NCI-H345 (cell line): ENCODE measurements at regions not wholly inside any gene's neighbourhood (a gene's known extent, or its start where the extent isn't known, plus 50 kb on each side); places are given as distances from the start of the nearest gene placed in this dataset.

Source experiments
- DNase-seq: peaks from one replicate; lab custom pipeline; 2025; lab: John Stamatoyannopoulos, UW

DNA sequence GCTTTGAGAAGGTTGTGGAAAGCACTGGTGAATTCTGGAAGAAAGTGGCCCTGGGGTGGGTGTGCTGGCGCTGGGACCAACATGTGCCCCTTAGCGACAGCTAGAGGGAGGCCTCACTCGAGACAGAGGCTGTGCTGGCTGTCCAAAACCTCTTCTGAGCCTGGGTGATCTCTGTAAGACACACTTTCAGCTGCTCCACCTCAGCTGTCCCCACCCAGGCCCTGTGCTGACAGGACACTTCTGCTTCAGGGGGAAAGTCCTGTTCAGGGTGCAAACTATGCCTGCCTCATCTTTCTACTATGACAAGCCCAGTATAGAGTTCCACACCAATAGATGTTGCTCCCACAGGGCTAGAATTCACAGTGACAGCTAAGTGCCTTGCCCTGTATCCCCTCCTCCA lies 426.4 kb downstream of the MED10 start:
- DNase-seq = no peak

DNA sequence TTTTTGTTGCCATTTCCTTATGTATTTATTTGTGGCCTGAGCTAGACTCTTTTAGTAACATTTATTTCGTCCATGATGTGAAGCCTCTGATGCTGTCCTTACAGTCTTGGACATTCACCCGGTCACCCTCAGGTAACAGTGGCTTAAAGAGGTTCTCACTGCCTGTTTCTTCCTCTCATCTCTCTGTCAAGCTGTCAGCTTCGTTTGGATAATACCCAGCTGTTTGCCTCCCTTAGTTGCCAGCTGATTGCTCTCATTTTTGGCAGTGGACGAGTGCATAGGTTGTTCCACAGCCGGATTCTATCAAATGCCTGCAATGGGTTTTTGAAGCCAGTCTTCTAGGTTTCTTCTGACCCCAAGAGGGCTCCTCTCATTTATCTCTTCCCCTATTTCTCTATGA lies 427.7 kb downstream of the MED10 start:
- no peak for DNase-seq

DNA sequence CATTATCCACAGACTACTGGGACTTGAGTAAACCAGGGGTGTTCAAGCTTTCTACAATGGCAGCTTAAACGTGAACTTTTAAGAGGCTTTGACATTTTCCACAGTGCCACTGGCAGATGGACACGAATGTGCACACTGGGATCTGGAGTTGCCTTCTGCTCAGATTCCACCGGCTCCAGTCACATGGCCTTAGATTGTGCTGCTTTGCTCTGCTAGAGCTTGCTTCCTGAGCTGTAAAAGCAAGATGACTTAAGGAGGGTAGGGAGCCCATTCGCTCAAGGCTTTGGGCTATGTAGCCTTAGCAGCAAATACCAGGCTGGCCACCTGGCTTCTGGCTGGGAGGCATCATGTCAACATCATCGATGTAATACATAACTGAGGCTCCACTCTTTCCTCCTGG lies 436.9 kb downstream of the MED10 start:
- DNase-seq = no peak

DNA sequence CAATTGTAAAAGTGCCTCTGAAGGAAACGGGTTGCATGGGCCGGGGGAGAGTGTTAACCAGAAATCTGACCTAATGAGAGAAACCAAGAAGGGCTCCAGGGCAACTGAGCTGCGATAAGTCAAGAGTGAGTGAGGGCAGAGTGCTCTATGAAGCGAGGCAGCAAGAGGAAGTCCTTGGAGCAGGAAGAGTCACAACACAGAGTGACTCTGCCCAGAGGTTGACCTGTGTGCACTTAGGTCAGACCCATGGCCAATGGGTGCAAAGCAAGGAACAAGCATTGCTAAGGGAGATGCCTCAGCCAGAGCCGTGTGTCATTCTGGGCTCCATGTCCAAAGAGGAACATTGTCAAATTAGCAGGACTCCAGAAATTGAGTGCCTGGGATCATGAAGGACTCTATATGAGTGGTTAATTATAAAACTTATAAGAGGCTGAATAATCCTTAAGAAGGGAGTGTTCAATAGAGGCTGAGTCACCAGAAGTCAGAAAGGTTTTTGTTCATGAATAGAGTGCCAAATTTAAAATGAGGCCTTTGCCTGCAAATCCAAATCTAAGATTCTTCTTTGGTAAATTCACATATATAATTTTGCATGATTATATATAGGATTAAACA lies 438.5 kb downstream of the MED10 start:
- DNase-seq = no peak

DNA sequence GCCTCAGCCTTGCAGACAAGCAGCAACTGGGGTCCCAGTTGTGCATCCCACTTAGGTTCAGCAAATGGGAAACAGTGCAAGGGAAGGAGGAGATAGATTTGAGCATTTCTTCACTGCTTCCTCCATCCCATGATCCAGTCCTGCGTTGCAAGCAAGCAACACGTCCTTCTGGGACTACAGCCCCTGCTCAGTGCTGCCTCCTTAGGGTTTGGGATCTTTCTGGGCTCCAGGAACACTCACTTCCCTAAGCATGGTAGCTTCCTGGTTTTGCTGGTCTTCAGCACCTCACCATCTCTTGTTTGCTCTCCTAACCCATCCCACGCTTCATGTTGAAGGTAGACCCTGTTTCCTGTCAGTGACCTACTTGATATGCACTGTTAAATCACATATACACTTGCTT lies 444.7 kb downstream of the MED10 start:
- DNase-seq = no peak

DNA sequence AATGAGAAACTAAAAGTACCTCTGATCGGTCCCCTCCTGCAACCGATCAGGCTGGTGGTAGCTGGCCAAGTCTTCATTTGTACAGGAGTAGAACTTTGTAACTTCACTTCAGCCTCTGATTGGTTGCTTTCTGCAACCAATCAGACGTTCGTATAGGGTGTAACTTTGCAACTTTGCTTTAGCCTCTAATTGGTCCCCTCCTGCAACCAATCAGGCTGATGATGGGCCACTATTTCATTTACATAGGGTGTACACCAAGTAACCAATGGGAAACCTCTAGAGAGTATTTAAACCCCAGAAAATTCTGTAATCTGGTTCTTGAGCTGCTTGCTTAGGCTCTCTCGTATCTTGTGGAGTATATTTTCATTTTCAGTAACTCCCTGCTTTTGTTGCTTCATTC lies 445.5 kb downstream of the MED10 start:
- no peak for DNase-seq

DNA sequence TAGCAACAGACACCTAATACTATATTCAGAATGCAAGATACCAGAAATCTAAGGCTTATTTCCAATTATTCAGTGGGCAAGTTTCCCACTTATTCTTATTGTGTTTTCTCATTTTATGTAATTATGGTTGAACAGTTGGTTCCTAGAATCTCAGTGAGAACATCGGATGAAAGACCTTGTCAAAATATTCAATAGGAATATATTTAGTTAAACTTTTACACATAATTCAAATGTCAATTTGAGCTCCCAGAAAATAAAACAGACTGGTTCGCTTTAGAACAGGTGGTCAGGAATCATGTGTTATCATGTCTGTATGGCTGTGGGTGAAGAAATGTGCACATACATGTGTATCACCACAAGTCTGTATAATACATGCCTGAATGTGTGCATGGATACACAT lies 447.8 kb downstream of the MED10 start:
- DNase-seq = no peak

DNA sequence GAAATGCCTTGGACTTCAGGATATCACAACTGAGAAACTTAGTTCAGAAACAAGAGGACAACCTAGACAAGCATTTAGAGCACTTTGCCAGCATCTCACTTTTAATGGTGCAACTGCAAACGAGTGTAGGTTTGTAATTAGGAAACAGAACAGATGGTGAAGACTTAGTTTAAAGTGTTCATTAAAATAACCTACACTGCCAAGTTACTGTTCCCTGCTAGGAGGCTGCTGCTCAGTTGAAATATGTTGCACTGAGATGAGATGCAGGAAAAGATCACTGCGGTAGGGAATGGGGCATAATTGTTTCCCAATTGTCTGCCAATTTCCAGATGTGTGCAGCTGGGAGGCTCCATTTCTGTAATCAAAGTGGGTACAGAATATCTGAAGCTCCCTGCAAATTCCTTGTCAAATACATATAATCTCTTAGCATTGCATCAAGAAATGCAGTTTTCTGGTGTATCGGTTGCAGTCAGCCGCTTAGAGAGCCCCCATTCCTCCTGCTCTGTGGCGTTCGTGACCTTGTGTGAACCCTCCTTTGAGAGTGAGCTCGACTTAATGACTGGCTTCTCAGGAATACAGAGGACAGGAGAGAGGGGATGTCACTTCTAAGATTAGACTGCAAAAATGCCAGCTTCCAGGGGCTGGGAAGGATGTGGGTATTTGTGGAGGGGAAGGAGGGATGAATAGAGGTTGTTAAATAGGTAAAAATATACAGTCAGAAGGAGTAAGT lies 448.9 kb downstream of the MED10 start:
- no peak for DNase-seq

DNA sequence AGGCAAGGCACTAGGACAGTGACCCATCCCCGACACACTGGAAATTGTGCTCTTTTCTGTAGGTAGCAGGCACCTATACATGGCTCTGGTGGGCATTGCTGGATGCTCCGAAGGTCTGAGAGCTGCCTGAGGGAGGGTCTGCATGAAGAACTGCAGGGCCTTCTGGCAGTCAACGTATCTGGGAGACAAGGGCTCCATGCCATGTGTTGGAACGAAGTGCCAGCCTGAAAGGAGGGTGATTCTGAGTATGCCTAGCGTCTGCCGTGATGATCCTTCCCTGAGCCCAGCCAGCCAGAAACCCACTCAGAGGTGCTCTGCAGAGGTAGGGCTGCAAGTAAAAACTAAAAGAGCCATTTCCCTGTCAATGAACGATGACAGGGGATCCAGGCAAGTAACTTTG lies 453.2 kb downstream of the MED10 start:
- DNase-seq = no peak

DNA sequence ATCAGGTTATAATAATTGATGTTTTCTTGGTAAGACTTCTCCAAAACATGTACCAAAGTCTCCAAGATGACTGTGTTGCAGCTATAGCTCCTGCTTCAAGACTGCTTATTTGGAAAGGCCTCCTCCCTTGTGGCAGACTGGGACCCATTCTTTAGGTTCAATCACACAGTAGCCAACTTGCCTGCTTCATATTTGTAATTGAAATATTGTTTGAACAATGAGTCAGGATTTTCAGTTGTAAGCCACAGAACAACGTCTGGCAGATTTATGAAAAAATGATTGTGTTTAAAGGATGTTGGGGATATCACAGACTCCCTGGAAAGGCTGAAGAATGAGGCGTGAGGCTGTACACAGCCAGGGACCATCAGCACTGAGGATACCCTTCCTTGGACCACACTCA lies 458.9 kb downstream of the MED10 start:
- no peak for DNase-seq

DNA sequence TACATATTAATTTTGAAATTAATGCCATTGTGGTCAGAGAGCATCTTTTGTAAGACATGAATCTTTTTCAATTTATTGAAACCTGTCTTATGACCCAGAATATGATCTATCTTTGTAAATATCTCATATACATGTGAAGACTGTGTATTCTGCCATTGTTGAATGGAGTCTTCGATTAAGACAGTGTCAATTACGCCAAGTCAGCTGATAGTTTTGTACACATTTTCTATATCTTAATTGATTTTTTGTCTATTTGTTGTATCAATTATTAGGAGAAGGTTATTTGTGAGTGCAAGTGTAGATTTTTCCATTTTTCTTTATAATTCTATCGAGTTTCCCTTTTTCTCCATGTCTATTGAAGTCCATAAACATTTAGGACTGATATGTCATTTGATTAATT lies 471.6 kb downstream of the MED10 start:
- DNase-seq = no peak

DNA sequence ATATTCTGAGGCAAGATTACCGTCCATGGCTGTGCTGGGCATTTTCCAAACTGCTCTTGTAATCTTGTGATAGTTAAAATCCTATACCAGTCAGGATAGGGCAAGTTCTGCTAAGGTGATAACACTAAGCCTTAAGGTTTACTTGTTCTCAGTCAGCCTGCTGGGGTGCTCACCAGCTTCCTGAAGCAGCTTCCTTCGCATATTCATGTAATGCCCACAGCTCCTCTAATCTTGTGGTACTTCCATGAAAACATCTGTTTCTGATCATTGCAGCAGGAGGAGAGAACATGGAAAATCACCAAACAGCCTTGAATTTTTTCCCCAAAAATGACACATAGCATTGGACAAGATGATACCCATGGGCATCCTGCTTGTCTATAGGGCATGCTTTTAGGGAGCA lies 473.2 kb downstream of the MED10 start:
- DNase-seq = no peak

DNA sequence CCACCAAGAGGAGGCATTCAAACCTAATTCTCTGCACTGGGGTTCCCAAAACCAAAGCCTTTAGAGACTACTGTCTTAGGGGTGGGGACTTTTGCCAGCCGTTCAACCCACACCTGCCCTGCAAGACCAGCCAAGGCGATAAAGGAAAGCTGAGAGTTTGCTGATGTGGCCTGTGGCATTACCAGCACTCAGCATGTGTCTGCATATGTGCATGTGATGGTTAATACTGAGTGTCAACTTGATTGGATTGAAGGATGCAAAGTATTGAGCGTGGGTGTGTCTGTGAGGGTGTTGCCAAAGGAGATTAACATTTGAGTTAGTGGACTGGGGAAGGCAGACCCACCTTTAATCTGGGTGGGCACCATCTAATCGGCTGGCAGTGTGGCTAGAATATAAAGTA lies 474.2 kb downstream of the MED10 start:
- no peak for DNase-seq

DNA sequence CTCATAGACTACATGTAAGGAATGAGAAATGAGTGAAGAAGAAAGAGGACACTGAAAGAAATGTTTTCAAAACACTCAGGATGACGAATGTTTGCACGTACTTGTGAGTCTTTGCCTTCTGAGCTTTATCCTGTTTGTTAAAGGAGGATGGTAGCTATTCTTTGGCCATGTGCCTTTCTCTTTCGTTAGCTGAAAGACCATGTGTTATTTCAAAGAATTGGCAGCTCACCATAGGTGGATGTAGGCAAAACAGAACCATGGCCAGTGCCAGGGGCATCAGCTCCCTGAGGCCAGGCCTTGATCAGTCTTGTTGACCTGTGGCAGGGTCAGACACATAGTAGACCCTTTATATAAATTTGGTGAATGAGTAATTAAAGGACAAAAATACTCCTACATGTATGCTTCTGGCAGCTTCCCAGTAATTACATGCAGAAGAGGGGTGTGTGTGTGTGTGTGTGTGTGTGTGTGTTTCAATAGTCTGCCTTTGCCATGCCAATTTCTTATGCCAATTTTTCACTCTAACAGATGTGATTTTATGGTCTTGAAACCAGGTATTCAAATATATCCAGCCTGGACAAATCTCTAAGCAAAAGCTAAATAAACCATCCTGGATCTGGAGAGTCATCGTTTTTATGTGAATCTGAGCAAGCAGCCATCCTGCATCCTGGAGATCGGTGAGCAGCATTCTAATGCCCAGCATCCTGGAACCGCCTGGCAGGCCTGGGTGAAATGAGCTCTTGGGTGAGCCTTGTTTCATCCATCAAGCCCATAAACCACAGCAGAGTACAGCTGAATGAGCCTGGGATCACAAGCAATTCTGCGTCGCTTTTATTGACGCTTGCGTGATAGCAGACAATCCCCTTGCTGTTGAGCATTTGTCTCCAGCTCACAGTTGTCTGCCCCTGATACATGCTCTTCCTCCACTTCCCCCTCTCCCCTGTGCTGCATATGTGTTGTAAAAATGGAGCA lies 475.4 kb downstream of the MED10 start:
- no peak for DNase-seq

DNA sequence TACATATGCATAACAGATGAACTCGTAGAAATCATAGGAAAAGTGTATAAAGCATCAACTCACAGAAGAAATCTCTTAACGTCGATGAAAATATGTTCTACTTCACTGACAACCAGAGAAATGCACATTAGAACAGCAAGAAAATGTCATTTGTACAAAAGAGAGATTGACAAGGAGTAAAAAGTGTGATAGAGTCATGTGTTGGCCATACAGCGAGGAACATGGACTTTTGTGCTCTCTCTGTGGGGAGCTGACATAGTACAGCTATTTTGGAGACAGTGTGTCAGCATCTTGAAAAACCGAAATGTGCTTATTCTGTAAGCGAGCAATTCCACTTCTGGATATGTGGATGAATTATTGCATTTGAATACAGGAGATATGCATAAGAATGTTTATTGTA lies 477.9 kb downstream of the ICE1 start:
- no peak for DNase-seq

DNA sequence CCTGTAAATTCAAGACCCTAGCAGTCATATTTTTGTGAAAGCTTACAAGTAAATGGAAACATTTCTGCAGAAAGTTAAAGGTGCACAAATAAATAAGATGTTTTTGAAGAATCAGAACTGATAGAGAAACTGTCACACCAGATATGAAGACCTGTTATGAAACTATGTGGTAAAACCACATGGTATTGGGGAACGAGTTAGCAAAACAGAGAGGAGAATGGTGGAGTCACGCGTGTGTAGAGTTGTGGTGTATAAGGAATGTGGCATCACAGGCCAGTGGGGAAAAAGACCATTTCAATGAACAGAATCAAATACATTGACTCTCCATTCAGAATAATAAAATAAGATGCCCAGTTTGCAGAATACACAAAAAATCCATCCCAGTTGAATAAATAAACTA lies 477.2 kb downstream of the ICE1 start:
- no peak for DNase-seq

DNA sequence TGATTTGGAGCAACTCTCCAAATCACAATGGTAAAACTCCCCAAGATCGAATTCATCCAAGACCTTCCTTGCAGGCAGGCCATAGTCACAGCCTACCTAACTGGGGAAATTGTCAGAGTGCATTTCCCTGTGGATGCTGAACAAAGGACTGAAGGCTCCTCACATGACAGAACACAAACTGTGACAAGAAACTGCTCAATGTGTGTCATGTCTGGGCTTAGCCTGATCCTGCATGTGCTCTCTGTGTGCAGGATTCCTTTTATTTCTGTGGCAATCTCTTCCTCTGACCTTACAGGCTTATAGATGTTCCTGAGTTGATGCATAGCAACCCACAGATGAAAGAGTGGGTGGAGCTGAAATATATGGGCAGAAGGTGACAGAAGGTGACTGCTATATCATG lies 465.8 kb downstream of the ICE1 start:
- DNase-seq = no peak

DNA sequence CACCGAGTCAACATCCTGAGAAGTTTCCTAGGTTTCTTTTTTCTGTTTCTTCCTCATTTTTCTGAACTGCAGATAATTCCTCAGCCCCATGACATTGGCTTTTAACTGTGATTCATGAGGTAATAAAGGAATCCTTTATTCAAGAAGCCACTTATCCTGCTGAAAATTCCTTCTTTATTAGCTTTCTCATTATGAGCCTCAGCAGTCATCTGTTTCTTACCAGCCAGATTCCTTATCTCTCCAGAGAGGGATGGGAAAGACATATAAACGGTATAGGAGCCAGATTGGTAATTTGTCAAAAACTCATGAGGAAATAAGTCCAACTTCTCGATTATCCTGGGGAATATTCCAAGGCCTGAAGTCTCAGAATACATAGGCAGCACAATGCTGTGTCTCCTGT lies 465.4 kb downstream of the ICE1 start:
- DNase-seq = no peak

DNA sequence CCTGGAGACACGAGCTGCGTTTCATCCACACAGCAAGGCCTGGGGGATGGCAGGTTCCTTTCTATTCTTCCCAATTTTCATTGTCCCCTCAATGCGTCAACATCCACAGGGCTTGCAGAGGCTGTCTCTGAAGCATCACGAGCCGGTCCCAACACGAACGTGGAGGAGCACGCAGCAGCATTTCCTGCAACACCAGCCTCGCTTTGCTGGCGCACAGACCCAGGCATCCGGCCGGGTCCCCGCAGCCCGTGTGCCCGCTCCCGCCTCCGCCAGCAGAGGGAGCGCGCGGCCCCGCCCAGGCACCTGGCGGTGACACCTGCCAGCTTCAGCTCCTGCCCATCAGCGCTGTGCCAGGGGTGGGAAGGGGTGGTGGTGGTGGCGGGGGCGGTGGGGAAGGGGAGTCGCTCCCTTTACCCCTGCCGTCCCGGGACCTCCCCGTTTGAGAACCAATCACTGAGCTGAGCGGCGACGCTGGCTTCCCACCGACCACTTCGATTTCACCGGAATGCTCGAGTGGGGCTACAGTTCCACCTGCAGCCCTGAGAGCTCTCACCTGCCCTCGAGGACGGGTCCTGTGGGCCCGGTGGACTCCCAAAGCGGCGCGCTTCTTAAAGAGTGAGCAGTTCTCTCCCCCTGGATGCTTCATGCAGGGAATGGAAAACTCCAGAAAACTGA lies 464.5 kb downstream of the ICE1 start:
- peak; percentile 60 for DNase-seq

DNA sequence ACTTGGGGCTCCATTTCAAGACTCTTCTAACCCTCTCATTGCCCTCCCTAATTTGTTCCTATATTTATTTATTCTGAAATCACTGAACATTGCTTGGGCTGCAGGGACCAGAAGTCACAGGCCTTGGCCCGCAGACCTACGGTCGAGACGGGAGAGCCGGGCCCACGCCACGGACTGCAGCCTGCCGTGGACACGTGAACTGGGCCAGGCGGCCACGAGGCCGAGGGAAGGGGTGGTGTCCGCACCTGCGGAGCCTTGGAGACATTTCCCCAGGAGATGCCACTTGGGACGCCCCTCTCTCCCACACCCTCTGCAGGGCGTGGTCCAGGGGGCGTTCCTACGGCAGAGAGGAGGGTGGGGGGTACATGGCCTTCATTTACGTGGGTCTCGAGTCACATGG lies 463.9 kb downstream of the ICE1 start:
- no peak for DNase-seq

DNA sequence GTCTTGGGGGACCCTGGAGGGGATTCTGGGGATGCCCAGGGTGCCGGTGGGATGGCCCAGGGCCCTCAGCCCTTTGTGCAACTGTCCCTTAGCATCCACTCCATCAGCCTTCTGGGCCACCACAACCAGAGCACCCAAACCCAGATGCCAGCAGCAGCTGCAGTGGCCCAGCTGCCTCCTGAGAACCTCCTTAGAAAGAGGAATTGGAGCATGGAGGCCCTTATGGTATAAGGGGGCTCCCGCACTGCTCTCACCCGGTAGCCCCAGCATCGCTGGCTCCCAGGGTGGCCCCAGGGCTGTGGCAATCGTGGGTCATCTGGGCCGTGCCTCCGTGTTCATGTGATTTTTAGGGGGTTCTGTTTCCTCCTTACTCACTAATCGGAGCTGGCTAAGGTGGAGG lies 463.3 kb downstream of the ICE1 start:
- DNase-seq = no peak

DNA sequence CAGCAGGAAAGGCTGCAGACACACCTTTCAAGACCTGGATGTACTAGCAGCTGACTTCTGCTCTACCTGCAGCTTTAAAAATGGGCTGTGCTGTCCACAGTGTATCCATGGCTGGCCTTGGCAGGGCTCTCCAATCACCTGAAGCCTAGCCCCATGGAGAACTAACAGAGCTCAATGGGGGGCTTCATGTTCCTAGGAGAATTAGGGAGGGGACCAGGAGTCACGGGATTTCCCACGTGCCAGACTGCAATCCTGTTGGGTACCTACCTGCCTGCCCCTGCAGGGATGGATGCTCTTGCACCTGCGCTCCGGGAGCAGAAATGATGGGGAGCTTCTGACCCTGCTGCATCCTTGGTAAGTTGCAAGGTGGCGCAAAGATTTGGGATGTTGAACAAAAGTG lies 462.1 kb downstream of the ICE1 start:
- DNase-seq = no peak

DNA sequence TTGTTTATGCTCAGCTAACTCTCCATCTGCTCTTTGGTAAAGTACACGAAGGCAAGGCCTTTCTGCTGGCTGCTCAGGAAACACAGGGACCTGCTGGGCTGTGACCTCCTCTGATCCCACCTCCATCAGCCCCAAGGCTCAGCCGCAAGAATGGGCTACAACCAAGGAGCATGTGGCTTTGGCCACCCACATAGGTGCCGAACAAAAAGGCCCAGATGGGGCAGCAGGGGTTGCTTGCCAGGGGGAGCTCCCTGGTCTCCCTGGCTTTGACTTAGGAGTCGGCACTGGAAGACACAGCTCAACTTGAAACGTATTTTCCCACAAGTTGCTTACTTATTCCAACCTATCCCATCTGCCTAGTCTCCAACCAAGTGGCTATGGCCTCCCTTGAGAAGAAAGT lies 461.1 kb downstream of the ICE1 start:
- no peak for DNase-seq
